Osteoblast (primary cell): ENCODE measurements at regions not wholly inside any gene's neighbourhood (a gene's known extent, or its start where the extent isn't known, plus 50 kb on each side); places are given as distances from the start of the nearest gene placed in this dataset.
"Not testable (repeated sequence)": the region's sequence is repeated elsewhere in the genome, so short reads cannot be mapped to it uniquely, and the experiment has no call there.

ENCODE experiments used
- DNase-seq: peaks from one replicate; pipeline ENCODE4 v3.0.0; 2011; ENCODE audit warnings: low spot score, mixed read lengths; ENCODE audit not compliant: insufficient read length; ENCODE audit errors: missing footprints
- H2AFZ ChIP-seq: 2 replicates; pipeline ENCODE4 v1.6.0; 2011; ENCODE audit warnings: mild to moderate bottlenecking, low read length
- H3K27ac ChIP-seq: 2 replicates; pipeline ENCODE4 v1.5.1; 2011; ENCODE audit warnings: mild to moderate bottlenecking, low read depth, low read length, moderate library complexity
- H3K27me3 ChIP-seq: 2 replicates; pipeline ENCODE4 v1.6.0; 2012; ENCODE audit warnings: mild to moderate bottlenecking, control low read depth, inconsistent platforms, low read length, moderate library complexity; ENCODE audit not compliant: insufficient read depth
- H3K36me3 ChIP-seq: 2 replicates; pipeline ENCODE4 v1.5.1; 2011; ENCODE audit warnings: mild to moderate bottlenecking, low read length, control low read depth, moderate library complexity; ENCODE audit not compliant: insufficient read depth
- H3K4me1 ChIP-seq: 2 replicates; pipeline ENCODE4 v1.5.1; 2011; ENCODE audit warnings: mild to moderate bottlenecking, low read length, control low read depth, moderate library complexity; ENCODE audit not compliant: insufficient read depth
- H3K4me2 ChIP-seq: 2 replicates; pipeline ENCODE4 v1.6.0; 2011; ENCODE audit warnings: mild to moderate bottlenecking, low read length; ENCODE audit not compliant: insufficient read depth
- H3K4me3 ChIP-seq: fragments of 200-600 bp; sonication (generic); 3 replicates; pipeline ENCODE4 v1.5.1; 2012; ENCODE audit warnings: mild to moderate bottlenecking, low read length, inconsistent platforms; ENCODE audit not compliant: insufficient read depth
- H3K79me2 ChIP-seq: 2 replicates; pipeline ENCODE4 v1.6.0; 2012; ENCODE audit warnings: mild to moderate bottlenecking, low read length, control low read depth, inconsistent platforms; ENCODE audit not compliant: insufficient read depth
- H3K9me3 ChIP-seq: 2 replicates; pipeline ENCODE4 v1.5.1; 2011; ENCODE audit warnings: low read depth, low read length, control low read depth
- H4K20me1 ChIP-seq: 2 replicates; pipeline ENCODE4 v1.6.0; 2012; ENCODE audit warnings: mild to moderate bottlenecking, low read length, control low read depth; ENCODE audit not compliant: insufficient read depth
- TF ChIP-seq, protein P1 (sequence below): IDR thresholded peaks from 2 replicates; pipeline ENCODE4 v1.5.1; 2011; ENCODE audit warnings: mild to moderate bottlenecking, low read depth, low read length, moderate library complexity; ENCODE audit errors: extremely low read depth

DNA sequence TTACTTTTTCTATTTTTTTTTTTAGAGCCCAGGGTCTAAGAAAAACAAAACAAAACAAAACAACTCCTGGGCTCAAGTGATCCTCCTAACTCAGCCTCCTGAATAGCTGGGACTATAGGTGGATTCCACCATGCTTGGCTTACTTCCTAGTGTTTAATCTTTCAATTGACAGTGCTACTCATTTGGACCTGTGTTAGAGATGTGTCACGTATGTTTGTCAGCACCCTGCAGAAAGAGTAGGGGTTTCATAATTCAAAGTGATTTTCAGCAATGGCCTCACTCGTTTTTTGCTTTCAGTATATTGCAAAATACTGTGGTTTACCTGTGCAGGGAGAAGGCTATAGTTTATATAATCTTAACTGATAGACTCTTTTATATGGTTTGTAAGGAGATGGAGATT is 71.6 kb upstream of the TEX13D start:
- Histone ChIP-seq H4K20me1 (no peaks in the 10 kb centered on the region), H2AFZ (no peak overlapping the region), H3K4me2 (no peak overlapping the region), H3K27me3 (no peaks in the 10 kb centered on the region), H3K27ac (no peak overlapping the region), H3K4me1 (no peaks in the 10 kb centered on the region), H3K36me3 (no peaks in the 10 kb centered on the region), H3K9me3 (no peaks in the 10 kb centered on the region), H3K79me2 (no peaks in the 10 kb centered on the region), H3K4me3 (no peak overlapping the region)
- DNase-seq = no peak
- TF ChIP-seq, protein P1, sequence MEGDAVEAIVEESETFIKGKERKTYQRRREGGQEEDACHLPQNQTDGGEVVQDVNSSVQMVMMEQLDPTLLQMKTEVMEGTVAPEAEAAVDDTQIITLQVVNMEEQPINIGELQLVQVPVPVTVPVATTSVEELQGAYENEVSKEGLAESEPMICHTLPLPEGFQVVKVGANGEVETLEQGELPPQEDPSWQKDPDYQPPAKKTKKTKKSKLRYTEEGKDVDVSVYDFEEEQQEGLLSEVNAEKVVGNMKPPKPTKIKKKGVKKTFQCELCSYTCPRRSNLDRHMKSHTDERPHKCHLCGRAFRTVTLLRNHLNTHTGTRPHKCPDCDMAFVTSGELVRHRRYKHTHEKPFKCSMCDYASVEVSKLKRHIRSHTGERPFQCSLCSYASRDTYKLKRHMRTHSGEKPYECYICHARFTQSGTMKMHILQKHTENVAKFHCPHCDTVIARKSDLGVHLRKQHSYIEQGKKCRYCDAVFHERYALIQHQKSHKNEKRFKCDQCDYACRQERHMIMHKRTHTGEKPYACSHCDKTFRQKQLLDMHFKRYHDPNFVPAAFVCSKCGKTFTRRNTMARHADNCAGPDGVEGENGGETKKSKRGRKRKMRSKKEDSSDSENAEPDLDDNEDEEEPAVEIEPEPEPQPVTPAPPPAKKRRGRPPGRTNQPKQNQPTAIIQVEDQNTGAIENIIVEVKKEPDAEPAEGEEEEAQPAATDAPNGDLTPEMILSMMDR = no peak

GRCh38 chrX:124263743-124264142 is 68.7 kb upstream of the TEX13D start:
- Histone ChIP-seq H3K9me3 (no peaks in the 10 kb centered on the region), H3K27ac (no peak overlapping the region), H4K20me1 (no peaks in the 10 kb centered on the region), H3K4me1 (no peaks in the 10 kb centered on the region), H3K4me3 (no peak overlapping the region), H2AFZ (no peak overlapping the region), H3K36me3 (no peaks in the 10 kb centered on the region), H3K27me3 (no peaks in the 10 kb centered on the region), H3K4me2 (no peak overlapping the region), H3K79me2 (no peaks in the 10 kb centered on the region)
- TF ChIP-seq, protein P1 = no peak
- DNase-seq = no peak

DNA sequence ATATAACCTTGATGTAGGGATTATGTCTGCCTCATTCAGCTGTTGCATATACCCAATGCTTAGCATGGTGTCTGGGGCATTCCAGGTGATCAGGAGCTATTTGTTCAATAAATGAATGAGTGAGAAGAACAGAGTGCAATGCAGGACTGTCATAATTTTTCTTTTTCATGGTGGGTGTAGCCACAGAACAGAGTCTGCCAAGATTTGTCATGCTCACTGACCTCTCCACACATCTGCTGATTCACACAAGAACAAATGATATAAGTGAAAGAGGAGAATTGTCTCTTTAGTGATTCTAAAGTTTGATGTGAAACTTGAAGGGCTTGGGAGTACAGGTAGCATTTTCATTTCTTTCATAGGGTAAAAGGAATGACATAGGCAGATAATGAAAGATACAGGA is 64.4 kb upstream of the TEX13D start:
- Histone ChIP-seq H3K9me3 (no peaks in the 10 kb centered on the region), H4K20me1 (no peaks in the 10 kb centered on the region), H3K4me3 (no peak overlapping the region), H2AFZ (no peak overlapping the region), H3K36me3 (no peaks in the 10 kb centered on the region), H3K4me2 (no peak overlapping the region), H3K27ac (no peak overlapping the region), H3K4me1 (no peaks in the 10 kb centered on the region), H3K79me2 (no peaks in the 10 kb centered on the region), H3K27me3 (no peaks in the 10 kb centered on the region)
- TF ChIP-seq, protein P1 = no peak
- no peak for DNase-seq

- Histone ChIP-seq H3K4me1 (no peaks in the 10 kb centered on the region), H3K79me2 (no peaks in the 10 kb centered on the region), H3K27ac (no peak overlapping the region), H3K27me3 (no peaks in the 10 kb centered on the region), H3K36me3 (no peaks in the 10 kb centered on the region), H2AFZ (no peak overlapping the region), H3K9me3 (no peaks in the 10 kb centered on the region), H4K20me1 (no peaks in the 10 kb centered on the region), H3K4me2 (no peak overlapping the region), H3K4me3 (no peak overlapping the region)
- no peak for DNase-seq
- TF ChIP-seq, protein P1 = no peak
Measured at GRCh38 chrX:124269881-124270280, 62.6 kb upstream of the TEX13D start.

GRCh38 chrX:124271599-124271998 is 60.9 kb upstream of the TEX13D start:
- not testable (repeated sequence) for H3K4me2 ChIP-seq, H2AFZ ChIP-seq, DNase-seq, H3K4me1 ChIP-seq, H3K79me2 ChIP-seq, H4K20me1 ChIP-seq, H3K9me3 ChIP-seq, H3K27ac ChIP-seq, H3K36me3 ChIP-seq, H3K27me3 ChIP-seq, H3K4me3 ChIP-seq
